Kidney capillary endothelial cell (primary cell): ENCODE measurements at regions not wholly inside any gene's neighbourhood (a gene's known extent, or its start where the extent isn't known, plus 50 kb on each side); places are given as distances from the start of the nearest gene placed in this dataset.

Source experiments
- DNase-seq: peaks from one replicate; pipeline ENCODE4 v3.0.0-alpha.2; 2018; ENCODE audit warnings: low spot score

GRCh38 chr4:4637710-4638109 is 95.9 kb upstream of the STX18 start:
- no peak for DNase-seq

GRCh38 chr4:4633431-4633830 is 91.6 kb upstream of the STX18 start:
- DNase-seq, result no peak

- no peak for DNase-seq
Observed at GRCh38 chr4:4631150-4631549, 89.3 kb upstream of the STX18 start.

GRCh38 chr4:4627906-4628305 is 86.1 kb upstream of the STX18 start:
- no peak for DNase-seq

GRCh38 chr4:4627111-4627510 is 85.3 kb upstream of the STX18 start:
- DNase-seq, result no peak

GRCh38 chr4:4625488-4625887 is 83.6 kb upstream of the STX18 start:
- DNase-seq, result no peak

GRCh38 chr4:4624276-4624897 is 82.5 kb upstream of the STX18 start:
- DNase-seq, result no peak

- DNase-seq, result no peak
Observed at GRCh38 chr4:4619821-4620220, 78.0 kb upstream of the STX18 start.

GRCh38 chr4:4618847-4619246 is 77.0 kb upstream of the STX18 start:
- no peak for DNase-seq

GRCh38 chr4:4614925-4615678 is 73.3 kb upstream of the STX18 start:
- no peak for DNase-seq

GRCh38 chr4:4613641-4614286 is 71.9 kb upstream of the STX18 start:
- no peak for DNase-seq

GRCh38 chr4:4613126-4613465 is 71.2 kb upstream of the STX18 start:
- no peak for DNase-seq

GRCh38 chr4:4610672-4611071 is 68.8 kb upstream of the STX18 start:
- DNase-seq, result no peak

- no peak for DNase-seq
Observed at GRCh38 chr4:4609622-4610334, 67.9 kb upstream of the STX18 start.

GRCh38 chr4:4608214-4608537 is 66.3 kb upstream of the STX18 start:
- no peak for DNase-seq

GRCh38 chr4:4607336-4608213 is 65.7 kb upstream of the STX18 start:
- no peak for DNase-seq

GRCh38 chr4:4606321-4606720 is 64.5 kb upstream of the STX18 start:
- no peak for DNase-seq

- DNase-seq, result no peak
Observed at GRCh38 chr4:4605849-4606248, 64.0 kb upstream of the STX18 start.

- DNase-seq, result no peak
Observed at GRCh38 chr4:4603592-4603991, 61.7 kb upstream of the STX18 start.

GRCh38 chr4:4603067-4603466 is 61.2 kb upstream of the STX18 start:
- DNase-seq, result no peak

- DNase-seq, result no peak
Observed at GRCh38 chr4:4602468-4602867, 60.6 kb upstream of the STX18 start.

GRCh38 chr4:4601803-4602369 is 60.0 kb upstream of the STX18 start:
- DNase-seq, result no peak
